GM21367 (cell line): ENCODE measurements at regions not wholly inside any gene's neighbourhood (a gene's known extent, or its start where the extent isn't known, plus 50 kb on each side); places are given as distances from the start of the nearest gene placed in this dataset.
"Not testable (repeated sequence)": the region's sequence is repeated elsewhere in the genome, so short reads cannot be mapped to it uniquely, and the experiment has no call there.

Experiments
- ATAC-seq: cut with Tn5 transposase; IDR thresholded peaks from one replicate; pipeline ENCODE4 v1.9.1; 2021; ENCODE audit not compliant: unreplicated experiment

DNA sequence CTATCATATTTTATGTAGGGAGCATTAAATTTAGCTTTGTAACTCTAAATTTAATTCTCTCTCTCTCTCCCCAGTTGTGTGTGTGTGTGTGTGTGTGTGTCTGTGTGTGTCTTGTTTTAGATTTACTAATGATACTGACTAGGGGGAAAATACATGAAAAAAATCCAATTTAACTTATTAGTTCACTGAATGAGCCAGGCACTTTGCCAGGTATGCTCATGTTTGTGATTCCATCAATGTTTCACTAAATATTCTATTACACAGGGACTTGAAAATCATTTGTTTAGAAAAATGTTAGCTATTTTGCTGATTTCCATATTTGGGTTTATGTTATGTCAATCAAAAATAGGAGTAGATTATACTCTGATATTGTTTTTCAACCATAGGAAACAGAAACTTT lies 203.7 kb upstream of the ZNF804A start:
- no peak for ATAC-seq

DNA sequence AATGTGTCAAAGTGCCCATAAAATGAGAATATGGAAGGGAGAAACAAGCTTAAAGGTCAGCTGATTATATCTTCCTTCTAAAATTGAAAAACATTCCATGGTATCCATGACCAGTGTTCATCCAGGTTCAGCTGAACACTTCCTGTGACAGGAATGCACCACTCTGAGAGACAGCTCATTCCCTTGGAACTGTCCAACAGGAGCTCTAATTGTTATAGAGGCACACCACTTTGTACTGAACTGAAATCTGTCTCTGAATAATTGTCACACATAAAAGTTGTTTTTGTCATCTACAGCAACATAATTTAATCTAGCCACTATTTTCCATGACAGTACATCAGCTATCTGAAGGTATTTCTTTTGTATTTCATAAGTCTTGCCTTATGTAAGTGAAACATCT lies 195.9 kb upstream of the ZNF804A start:
- ATAC-seq = no peak

DNA sequence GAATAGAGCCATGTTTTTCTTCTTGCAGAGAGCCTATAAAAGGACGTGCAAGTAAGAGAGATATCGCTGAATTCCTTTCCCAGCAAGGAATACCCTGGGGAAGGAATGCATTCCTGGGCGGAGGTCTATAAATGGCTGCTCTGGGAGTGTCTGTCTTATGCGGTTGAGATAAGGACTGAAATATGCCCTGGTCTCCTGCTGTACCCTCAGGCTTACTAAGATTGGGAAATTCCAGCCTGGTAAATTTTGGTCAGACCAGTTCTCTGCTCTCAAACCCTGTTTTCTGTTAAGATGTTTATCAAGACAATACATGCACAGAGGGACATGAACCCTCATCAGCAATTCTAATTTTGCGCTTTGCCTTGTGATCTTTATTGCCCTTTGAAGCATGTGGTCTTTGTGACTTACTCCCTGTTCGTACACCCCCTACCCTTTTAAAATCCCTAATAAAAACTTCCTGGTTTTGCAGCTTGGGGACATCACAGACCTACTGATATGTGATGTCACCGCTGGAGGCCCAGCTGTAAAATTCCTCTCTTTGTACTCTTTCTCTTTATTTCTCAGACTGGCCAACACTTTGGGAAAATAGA lies 191.2 kb upstream of the ZNF804A start:
- not testable (repeated sequence) for ATAC-seq

DNA sequence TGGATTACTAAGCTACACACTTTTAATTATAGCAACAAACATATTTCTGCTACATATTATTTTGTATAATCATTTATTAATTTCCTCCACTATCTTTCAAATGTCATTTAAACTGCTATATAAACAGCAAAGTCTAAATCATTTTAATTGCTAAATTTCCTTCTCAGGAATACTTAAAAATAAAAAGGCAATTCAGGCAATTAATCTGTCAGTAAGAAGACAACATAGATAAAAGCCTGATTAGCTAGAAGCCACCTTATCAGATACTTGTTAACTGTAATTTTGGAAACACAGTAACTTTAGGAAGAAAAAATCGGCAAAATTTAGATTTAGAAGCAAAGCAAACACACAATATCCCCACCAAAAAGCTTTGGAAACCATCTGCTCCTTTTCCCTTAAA lies 188.2 kb upstream of the ZNF804A start:
- no peak for ATAC-seq

DNA sequence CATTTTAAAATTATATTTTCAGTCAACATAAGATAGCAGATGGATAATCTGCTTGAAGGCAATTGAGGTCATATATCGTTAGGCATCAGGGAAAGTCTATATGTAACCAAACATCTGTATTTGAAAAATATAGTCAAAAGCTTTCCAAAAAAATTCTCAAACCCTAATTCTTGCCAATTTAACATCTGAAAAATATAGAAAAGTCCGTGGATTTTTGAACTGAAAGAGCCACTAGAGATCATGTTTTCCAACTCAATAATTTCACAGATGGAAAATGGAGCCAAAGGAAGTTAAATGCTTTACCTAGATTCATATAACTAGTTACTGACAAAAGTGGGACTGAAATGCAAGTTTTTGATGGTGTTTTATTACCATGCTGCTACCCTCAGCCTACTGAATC lies 185.1 kb upstream of the ZNF804A start:
- no peak for ATAC-seq

DNA sequence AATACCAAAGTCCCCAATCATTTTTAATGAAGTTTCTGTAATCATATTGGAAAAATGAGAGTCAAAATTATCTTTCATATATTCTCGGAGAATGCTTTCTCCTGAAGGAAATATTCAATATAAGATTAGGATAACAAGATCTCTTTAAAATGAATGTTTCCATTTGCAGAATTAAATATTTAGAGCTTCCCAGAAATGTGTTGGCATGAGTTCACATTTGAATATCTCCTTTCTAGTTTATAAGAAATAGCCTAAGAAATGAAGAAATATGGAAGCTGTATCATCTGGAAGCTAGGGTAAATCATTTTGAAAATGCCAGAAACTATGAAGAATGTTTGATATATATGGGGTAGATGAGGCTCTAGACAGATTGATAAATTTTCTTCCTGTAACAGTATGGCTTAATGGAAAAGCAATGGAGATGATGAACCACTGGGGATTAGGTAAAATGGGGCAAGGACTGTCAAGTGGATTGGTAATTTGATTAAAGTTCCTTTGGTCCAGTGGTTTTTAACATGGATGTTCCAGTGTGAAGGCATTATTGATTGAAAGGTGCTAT lies 184.6 kb upstream of the ZNF804A start:
- no peak for ATAC-seq

DNA sequence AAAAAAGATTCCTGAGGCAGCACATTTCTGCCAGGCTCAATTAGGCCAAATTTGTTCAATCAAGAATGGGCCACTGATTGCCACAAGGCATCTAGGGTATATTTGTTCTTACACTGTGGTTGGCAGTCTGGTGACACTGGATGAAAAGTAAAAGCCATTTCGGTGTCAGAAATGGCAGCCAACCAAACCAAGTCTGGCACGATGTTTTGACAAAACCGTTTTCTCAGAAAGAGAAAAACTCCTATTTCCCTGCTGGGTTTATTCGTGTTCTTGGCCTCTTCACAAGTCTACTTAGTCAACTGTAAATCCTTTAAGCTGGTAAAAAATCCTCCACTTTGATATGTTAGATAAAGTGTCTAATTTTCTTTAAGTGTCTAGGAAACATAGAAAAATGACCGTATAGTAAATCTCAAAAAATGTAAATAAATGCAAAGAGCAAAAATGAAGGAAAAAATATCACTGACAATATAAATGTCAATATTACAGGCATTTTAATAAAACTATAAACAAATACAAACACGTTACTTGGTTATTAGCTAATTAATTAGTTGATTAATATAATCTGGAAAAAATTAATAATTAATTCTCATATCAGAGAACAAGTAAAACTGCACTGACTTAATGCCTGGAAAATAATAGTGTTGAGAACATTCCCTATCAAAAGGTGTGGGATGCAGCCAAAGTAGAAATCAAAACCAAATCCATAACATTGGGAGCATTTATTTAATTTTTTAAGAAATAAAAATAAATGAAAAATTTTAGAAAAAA lies 182.0 kb upstream of the ZNF804A start:
- no peak for ATAC-seq

DNA sequence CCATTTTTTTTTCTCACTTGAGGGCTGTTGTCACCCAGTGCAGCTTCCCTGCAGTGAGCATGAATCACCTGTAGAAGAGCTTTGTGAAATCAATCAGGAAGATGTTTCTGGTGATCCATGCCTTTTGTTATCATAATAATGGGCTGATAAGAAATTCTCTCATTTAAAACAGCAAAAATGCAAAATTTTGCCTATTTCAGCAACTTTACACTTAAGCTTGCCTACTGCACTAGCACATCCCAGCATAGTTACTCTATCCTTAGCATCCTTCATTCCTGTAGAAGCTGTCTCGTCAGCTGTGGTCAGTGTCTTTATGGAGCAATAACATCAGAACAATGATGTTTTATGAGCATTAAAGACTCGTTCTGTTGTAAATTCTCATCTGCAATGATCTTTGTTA lies 178.6 kb upstream of the ZNF804A start:
- ATAC-seq = no peak

DNA sequence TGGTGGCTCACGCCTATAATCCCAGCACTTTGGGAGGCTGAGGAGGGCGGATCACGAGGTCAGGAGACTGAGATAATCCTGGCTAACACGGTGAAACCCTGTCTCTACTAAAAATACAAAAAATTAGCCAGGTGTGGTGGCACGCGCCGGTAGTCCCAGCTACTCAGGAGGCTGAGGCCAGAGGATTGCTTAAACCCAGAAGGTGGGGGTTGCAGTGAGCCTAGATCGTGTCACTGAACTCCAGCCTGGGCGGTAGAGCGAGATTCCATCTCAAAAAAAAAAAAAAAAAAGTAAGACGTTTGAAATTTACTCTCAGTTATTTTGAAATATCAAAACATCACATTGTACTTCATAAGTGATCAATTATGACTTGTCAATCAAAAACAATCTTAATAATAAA lies 176.9 kb upstream of the ZNF804A start:
- not testable (repeated sequence) for ATAC-seq

DNA sequence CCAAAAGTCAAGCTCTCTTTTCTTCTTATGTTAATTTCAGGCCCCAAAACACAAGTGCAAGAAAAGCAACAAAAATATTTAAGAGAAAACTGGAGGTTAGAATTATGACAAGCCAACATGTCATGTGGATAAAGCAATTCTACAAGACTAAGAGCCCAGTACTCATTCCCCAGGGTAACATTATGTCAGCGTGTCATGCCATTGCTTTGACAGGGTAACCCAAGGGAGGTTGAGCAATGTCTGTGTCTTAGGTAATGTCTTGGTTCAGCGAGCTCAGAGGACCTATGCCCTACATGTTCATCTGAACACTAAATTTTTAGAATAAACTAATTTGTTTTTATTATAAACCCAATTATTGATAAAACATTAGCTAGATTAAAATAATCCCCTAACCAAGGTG lies 173.2 kb upstream of the ZNF804A start:
- no peak for ATAC-seq

DNA sequence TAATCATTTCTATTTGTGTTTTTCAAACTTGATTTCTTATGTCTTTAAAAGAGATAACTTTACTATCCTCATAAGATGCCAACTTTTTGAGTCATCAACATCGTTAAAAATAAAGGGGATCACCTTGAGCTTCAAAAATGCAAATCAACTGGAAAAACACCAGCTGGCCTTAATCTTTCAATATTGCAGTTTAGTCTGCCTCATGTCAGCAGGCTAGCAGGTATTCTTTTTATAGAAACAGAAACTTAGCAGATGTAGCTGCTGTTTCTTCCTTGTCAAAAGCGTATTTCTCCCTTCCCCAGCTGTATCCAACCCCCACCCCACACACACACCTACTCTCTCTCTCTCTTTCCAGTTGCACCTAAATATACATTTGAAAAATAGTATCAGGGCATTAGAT lies 154.1 kb upstream of the ZNF804A start:
- ATAC-seq = peak; percentile 99

DNA sequence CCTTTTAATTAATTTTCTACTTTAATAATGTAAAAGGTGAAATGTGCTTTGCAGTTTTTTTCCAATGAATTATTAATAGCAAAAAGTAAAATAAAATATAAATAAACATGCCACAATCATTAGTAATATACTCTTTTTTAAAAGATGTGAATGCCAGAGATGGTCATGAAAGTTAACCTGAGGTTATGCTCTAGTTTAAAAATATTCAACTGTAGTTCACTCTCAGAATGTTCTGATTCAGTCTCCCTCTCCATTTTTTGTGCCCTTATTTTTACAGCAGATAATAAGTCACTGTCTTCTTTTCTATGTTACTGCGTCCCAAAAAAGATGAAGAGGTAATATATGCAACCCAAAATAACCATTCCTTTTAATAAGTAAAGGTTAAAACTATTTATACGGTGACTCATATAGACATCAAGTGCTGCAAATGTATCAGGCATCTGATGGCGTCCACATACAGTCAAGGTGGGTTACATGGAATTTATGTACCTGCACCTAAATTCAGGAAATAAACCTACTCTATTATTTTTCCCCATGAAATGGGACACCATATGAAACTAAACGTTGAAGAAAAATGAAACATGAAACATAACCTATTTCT lies 153.6 kb upstream of the ZNF804A start:
- peak; percentile 35 for ATAC-seq

DNA sequence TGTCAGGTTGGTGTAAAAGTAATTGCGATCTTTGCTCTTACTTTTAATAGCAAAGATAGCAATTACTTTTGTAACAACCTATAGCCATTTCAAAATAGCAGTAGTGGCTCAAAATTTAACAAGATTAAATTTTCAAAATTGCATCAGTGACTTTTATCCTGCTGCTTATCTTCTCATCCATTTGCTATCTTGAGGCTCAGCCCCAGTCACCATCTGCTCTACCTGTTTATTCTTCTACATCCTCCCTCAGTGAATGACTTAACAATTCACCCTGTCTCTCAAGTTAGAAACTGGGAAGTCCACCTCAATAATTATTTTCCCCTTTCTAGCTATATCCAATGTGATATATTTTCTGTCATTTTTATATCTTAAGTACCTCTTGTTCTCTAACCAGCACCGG lies 148.6 kb upstream of the ZNF804A start:
- no peak for ATAC-seq

DNA sequence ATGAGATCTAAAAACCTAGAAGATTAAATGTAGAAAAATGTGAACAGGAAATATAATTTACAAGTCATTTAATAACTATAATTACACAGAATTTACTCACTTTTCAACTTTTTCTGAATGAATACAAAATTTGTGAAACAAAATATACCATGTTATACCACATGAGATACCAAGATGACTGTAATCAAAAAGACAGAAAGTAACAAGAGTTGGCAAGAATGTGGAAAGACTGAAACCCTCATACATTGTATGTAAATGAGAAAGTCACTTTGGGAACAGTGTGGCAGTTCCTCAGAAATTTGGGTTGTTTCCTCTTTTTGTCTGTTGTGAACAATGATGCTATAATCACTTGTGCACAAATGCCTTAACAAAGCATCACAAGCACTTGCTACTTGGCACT lies 145.4 kb upstream of the ZNF804A start:
- peak; percentile 41 for ATAC-seq

DNA sequence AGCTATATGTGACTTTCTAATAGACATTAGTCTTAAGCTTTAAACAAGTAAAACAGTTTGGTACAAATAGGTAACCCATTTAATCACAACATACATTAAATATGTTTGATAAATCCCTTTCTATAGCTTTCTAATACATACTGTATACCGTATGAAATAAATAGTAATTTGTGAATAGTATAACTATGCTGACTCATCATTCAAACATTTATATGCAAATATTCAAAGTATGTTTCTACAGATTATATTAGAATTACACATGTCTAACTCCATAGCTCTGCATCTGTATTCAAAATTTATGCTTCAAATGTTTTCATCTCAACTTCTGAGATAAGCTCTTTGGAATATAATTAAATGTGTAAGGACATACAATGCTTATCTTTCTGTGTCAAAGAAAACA lies 142.7 kb upstream of the ZNF804A start:
- ATAC-seq = no peak

DNA sequence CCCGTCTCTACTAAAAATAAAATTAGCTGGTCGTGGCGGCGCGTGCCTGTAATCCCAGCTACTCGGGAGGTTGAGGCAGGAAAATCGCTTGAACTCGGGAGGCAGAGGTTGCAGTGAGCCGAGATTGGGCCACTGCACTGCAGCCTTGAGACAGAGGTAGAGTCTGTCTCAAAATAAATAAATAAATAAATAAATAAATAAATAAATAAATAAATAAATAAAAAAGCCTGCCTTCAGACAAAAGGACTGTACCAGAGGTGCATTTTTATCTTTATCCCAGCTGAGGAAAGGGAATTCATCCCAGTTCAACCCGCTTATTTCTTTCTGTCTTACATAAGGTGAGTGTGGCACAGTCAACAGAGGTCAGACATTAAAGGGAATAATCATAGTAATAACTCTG lies 141.6 kb upstream of the ZNF804A start:
- not testable (repeated sequence) for ATAC-seq

DNA sequence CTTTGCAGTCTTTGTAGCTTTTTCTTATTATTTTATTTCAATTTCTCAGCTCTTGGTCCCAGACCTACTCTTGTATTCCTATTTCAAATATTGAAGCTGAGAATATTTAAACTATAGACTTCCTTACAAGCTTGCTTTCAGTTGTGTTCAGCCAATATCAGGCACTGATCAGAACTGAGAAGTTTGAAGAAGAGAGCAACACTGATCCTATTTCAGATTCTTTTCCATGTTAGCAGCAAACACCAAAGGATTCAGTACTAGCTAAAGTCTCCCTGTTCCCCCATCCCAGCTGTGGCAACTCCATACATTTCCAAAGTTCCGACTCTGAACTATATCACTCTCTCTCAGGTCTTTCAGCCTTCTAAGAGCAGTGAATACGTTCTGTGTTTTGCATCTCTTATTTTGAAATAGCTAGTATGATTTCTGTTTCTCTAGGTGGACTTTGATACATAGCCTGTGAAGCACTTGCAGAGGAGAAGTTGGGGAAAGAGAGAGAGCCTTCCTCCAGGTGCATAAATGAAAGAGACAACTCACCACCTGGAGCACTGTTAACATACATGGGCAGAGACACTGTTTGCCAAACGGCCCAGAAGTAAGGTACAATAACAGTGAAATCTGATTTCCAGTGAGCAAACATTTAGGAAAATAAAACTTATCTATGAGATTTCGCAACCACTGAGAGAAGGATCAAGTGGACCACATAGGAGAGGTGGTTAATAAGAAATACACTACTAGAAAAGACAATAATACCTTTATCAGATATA lies 135.0 kb upstream of the ZNF804A start:
- no peak for ATAC-seq

DNA sequence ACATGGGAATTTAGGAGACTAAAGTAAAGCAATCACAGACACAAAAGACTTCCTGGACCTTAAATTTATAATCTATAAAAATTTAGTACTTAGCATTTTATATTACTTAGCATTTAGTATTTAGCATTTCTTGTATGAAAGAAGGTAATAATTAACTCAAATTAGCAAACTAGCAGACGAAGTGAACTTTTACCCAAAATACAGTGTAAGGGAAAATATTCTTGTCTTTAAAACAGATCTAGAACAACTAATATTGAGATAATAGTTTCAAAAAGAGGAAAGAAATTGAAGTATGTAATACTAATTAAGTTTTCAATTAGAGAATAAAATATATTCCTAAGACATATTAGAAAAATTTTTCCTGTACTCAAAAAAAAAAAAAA lies 134.5 kb upstream of the ZNF804A start:
- no peak for ATAC-seq

DNA sequence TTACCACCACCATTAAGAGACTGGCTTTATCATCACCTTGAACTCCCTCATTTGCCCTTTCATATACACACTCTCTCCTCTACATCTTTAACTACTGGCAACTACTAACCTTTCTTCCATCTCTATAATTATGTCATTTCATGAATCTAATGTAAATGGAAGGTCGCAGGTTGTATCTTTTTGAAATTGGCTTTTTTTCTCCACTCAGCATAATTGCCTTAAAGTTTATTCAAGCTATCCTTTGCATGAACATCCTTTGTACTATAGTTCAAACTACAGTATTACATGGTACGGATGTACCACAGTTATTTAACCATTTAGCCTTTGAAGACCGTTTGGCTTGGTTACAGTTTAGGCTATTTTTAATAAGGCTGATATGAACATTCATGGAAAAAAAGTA lies 129.5 kb upstream of the ZNF804A start:
- ATAC-seq = no peak

DNA sequence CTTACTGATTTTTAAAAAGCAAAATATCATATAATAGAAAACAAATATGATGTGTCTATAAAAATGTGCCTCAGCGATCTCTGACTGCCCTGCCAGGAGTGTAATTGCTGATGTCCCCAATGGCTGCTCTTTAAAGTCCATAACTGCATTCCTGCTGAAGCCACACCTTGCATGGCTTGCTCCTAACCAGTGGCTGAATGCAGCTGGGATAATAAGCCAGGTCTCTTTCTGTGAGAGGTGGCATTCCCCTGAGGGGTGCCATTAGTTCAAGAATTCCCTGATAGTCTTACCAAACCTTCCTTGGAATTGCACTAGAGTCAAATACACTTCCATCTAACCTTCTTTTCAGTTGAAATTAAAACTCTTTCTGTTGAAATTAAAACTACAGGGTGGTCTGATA lies 125.8 kb upstream of the ZNF804A start:
- no peak for ATAC-seq

DNA sequence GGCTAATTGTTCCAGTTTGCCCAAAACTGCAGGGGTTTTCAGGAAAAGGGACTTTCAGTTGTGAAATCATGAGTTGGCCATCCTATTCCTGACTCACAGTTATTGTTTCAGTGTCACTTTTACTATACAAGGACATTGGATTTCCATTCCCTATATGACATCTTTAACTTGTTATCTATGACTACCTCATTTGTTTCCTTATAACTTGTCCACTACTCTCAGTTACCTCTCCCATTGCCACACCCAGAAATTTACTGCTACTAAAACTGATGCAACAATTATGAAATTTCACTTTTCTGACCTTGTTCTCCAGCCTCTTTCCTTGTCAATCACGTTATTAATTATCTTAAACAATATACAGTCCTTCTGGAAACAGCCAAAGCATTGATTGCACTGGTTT lies 116.5 kb upstream of the ZNF804A start:
- no peak for ATAC-seq

DNA sequence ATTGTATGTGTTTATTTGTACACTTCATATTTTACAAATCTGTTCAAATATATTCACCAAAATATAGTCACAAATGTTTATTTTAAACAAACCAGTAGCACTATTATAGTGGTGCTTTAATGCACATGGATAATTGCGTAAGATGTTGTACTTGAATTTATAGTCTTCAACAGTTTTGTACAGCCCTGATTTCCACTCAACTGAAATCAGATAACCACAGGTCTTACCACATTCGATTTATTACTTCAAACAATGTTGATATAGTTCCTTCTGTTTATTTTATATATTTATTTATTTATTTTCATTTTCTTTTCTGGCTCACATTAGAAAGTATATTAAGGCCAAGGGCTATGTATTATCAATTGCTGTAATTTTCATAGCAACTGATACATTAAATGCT lies 99.4 kb upstream of the ZNF804A start:
- no peak for ATAC-seq
